ENCODE measurements at regions not wholly inside any gene's neighbourhood (a gene's known extent, or its start where the extent isn't known, plus 50 kb on each side); places are given as distances from the start of the nearest gene placed in this dataset.

DNA sequence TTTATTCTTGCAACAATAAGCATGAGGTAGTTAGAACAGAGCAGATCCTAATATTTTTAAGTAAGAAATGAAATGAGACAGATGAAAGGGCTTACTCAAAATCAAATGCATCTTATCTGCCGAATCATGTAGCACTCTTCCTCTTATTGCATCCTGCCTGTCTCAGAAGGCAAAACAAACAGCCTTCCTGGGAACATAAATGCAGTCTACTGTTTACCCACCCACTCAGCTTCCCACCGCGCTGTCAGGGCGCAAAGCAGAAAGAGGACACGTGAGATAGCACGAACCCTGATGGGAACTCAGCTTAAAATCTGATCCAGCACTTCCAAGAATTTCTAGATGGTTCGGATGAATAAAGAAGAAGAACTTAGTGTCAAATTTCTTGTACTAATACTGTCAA is 114.4 kb upstream of the CDK1 start:
- H3K36me3 ChIP-seq, result no peaks in the 10 kb centered on the region
- no peak for DNase-seq
- no peak overlapping the region for H3K4me3 ChIP-seq
- no peaks in the 10 kb centered on the region for H3K27me3 ChIP-seq
- H3K27ac ChIP-seq, result no peak overlapping the region
- intact Hi-C loops (cut with DNase I), result no loop called here
- H3K4me1 ChIP-seq, result peaks cover 0 to 16% (median 0%) of the 10 kb centered on the region in 3 donors
- WGBS, 2 donors, result 56 to 84% methylated on average over 7 of the region's 7 CpGs
- H3K9me3 ChIP-seq, result peaks cover 0 to under 1% (median 0%) of the 10 kb centered on the region in 3 donors
- no peak for TF ChIP-seq POLR2A (IDR thresholded peaks at IDR 0.05)
- TF ChIP-seq, protein P1, sequence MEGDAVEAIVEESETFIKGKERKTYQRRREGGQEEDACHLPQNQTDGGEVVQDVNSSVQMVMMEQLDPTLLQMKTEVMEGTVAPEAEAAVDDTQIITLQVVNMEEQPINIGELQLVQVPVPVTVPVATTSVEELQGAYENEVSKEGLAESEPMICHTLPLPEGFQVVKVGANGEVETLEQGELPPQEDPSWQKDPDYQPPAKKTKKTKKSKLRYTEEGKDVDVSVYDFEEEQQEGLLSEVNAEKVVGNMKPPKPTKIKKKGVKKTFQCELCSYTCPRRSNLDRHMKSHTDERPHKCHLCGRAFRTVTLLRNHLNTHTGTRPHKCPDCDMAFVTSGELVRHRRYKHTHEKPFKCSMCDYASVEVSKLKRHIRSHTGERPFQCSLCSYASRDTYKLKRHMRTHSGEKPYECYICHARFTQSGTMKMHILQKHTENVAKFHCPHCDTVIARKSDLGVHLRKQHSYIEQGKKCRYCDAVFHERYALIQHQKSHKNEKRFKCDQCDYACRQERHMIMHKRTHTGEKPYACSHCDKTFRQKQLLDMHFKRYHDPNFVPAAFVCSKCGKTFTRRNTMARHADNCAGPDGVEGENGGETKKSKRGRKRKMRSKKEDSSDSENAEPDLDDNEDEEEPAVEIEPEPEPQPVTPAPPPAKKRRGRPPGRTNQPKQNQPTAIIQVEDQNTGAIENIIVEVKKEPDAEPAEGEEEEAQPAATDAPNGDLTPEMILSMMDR (IDR thresholded peaks at IDR 0.05), result no peak

- TF ChIP-seq, protein P1 (IDR thresholded peaks at IDR 0.05), result no peak
- TF ChIP-seq POLR2A (IDR thresholded peaks at IDR 0.05), result no peak
- intact Hi-C loops (cut with DNase I), result no loop called here
- Histone ChIP-seq H3K4me1 (peaks cover 0 to 16% (median 0%) of the 10 kb centered on the region in 3 donors), H3K27ac (no peak overlapping the region), H3K36me3 (no peaks in the 10 kb centered on the region), H3K4me3 (no peak overlapping the region), H3K9me3 (peaks cover 0 to 6% (median 0%) of the 10 kb centered on the region in 3 donors), H3K27me3 (no peaks in the 10 kb centered on the region)
- WGBS, 2 donors, result 68 to 70% methylated on average over 4 of the region's 4 CpGs
- no peak for DNase-seq
Observed at GRCh38 chr10:60662917-60663614, 115.2 kb upstream of the CDK1 start.

GRCh38 chr10:60661637-60662036 is 116.6 kb upstream of the CDK1 start:
- H3K4me3 ChIP-seq, result no peak overlapping the region
- H3K36me3 ChIP-seq, result no peaks in the 10 kb centered on the region
- intact Hi-C loops (cut with DNase I), result no loop called here
- H3K4me1 ChIP-seq, result peaks cover 0 to 16% (median 0%) of the 10 kb centered on the region in 3 donors
- DNase-seq, result no peak
- no peaks in the 10 kb centered on the region for H3K27me3 ChIP-seq
- peaks cover 0 to 6% (median 0%) of the 10 kb centered on the region in 3 donors for H3K9me3 ChIP-seq
- TF ChIP-seq, protein P1 (IDR thresholded peaks at IDR 0.05), result no peak
- TF ChIP-seq POLR2A (IDR thresholded peaks at IDR 0.05), result no peak
- WGBS, 2 donors, result 58 to 66% methylated on average over 7 of the region's 7 CpGs
- no peak overlapping the region for H3K27ac ChIP-seq

DNA sequence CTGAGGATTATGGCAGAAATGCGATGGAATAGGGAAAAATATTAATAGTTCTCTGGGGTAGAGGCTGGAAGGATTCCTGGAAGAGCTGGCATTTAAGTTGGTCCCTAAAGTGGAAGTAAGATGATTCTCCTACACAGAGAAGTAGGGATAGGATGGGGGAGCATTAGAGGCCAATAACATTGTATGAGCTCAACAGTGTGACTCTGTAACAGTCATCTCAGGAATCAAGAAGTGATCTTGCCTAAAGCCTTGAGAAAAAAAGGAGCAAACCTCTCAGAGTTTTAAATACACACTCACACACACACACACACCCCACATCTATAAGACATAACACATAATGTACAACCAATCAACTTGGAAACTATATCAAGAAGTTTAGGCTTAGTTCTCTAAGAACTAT is 117.7 kb upstream of the CDK1 start:
- H3K27ac ChIP-seq, result no peak overlapping the region
- TF ChIP-seq, protein P1 (IDR thresholded peaks at IDR 0.05), result no peak
- TF ChIP-seq POLR2A (IDR thresholded peaks at IDR 0.05), result no peak
- H3K27me3 ChIP-seq, result no peaks in the 10 kb centered on the region

DNA sequence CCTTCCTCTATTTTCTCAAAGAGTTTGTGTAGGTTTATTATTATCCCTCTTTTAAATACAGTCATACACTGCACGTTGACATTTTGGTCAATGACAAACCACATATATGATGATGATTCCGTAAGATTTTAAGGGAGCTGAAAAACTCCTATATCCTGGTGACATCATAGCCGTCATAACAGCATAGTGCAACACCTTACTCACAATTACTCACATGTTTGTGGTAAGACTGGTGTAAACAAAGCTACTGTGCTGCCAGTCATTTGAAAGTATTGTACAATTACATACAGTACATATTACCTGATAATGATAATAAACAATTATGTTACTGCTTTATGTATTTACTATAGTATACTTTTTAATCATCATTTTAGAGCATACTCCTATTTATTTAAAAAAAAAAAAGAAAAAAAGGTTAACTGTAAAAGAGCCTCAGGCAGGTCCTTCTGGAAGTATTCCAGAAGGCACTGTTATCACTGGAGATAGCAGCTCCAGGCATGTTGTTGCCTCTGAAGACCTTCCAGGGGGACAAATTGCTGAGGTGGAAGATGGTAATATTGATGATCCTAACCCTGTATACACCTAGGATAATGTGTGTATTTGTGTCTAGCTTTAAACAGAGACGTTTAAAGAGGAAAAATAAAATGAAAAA is 123.3 kb upstream of the CDK1 start:
- WGBS, 2 donors, result 40 to 50% methylated on average over 4 of the region's 4 CpGs
- Histone ChIP-seq H3K27me3 (no peaks in the 10 kb centered on the region), H3K4me3 (no peak overlapping the region), H3K4me1 (peaks cover 0 to 7% (median 0%) of the 10 kb centered on the region in 3 donors), H3K27ac (no peak overlapping the region), H3K9me3 (peaks cover 0 to 6% (median 0%) of the 10 kb centered on the region in 3 donors), H3K36me3 (no peaks in the 10 kb centered on the region)
- intact Hi-C loops (cut with DNase I), result no loop called here
- TF ChIP-seq, protein P1 (IDR thresholded peaks at IDR 0.05), result no peak
- TF ChIP-seq POLR2A (IDR thresholded peaks at IDR 0.05), result no peak
- DNase-seq, result no peak

More for the DNA sequence above, 117.7 kb upstream of the CDK1 start:
- no peaks in the 10 kb centered on the region for H3K36me3 ChIP-seq
- H3K4me1 ChIP-seq, result peaks cover 0 to 7% (median 0%) of the 10 kb centered on the region in 3 donors
- H3K9me3 ChIP-seq, result peaks cover 0 to 6% (median 0%) of the 10 kb centered on the region in 3 donors
- DNase-seq, result no peak
- intact Hi-C loops (cut with DNase I), result no loop called here
- H3K4me3 ChIP-seq, result no peak overlapping the region
- WGBS, 2 donors, result 20 to 100% methylated on average over 1 of the region's 1 CpG

All from esophagus squamous epithelium (tissue), 5 donors.